ENCODE measurements at regions not wholly inside any gene's neighbourhood (a gene's known extent, or its start where the extent isn't known, plus 50 kb on each side); places are given as distances from the start of the nearest gene placed in this dataset.

GRCh38 chr21:27681038-27681437, 714.1 kb upstream of the ADAMTS5 start:
- H3K4me2 ChIP-seq (ENCODE audit: low read length), result no peak overlapping the region
- H3K4me3 ChIP-seq (ENCODE audit: low read length), result no peak overlapping the region
- H4K20me1 ChIP-seq (ENCODE audit: control insufficient read depth, insufficient read depth, low read depth, low read length), result no peaks in the 10 kb centered on the region
- H3K27ac ChIP-seq (ENCODE audit: low read depth, low read length), result no peak overlapping the region
- TF ChIP-seq EZH2phosphoT487 (IDR thresholded peaks at IDR 0.05; ENCODE audit: borderline replicate concordance, low read length), result no peak
- TF ChIP-seq, protein P1, sequence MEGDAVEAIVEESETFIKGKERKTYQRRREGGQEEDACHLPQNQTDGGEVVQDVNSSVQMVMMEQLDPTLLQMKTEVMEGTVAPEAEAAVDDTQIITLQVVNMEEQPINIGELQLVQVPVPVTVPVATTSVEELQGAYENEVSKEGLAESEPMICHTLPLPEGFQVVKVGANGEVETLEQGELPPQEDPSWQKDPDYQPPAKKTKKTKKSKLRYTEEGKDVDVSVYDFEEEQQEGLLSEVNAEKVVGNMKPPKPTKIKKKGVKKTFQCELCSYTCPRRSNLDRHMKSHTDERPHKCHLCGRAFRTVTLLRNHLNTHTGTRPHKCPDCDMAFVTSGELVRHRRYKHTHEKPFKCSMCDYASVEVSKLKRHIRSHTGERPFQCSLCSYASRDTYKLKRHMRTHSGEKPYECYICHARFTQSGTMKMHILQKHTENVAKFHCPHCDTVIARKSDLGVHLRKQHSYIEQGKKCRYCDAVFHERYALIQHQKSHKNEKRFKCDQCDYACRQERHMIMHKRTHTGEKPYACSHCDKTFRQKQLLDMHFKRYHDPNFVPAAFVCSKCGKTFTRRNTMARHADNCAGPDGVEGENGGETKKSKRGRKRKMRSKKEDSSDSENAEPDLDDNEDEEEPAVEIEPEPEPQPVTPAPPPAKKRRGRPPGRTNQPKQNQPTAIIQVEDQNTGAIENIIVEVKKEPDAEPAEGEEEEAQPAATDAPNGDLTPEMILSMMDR (IDR thresholded peaks at IDR 0.05; ENCODE audit: low read depth, low read length, poor library complexity, severe bottlenecking), result no peak
- H3K27me3 ChIP-seq (ENCODE audit: control insufficient read depth, low read length), result no peaks in the 10 kb centered on the region
- H3K9me3 ChIP-seq (ENCODE audit: control insufficient read depth, insufficient read depth, low read length), result peaks cover 3% of the 10 kb centered on the region; the same call in 1 of the 2 replicates
- H3K36me3 ChIP-seq (ENCODE audit: control insufficient read depth, low read length), result no peaks in the 10 kb centered on the region
- H3K4me1 ChIP-seq (ENCODE audit: control insufficient read depth, low read length), result no peaks in the 10 kb centered on the region
- no peaks in the 10 kb centered on the region for H3F3A ChIP-seq (ENCODE audit: control insufficient read depth, insufficient read depth)
- no peaks in the 10 kb centered on the region for H3K9me2 ChIP-seq (replicated peaks; ENCODE audit: control insufficient read depth, low read length)
- H3K79me2 ChIP-seq (ENCODE audit: control insufficient read depth, low read length), result no peaks in the 10 kb centered on the region

GRCh38 chr21:27680181-27680580, 713.3 kb upstream of the ADAMTS5 start:
- Histone ChIP-seq H3K9me2 (replicated peaks; ENCODE audit: control insufficient read depth, low read length) (no peaks in the 10 kb centered on the region), H3K27ac (ENCODE audit: low read depth, low read length) (no peak overlapping the region), H3K4me1 (ENCODE audit: control insufficient read depth, low read length) (no peaks in the 10 kb centered on the region), H3K79me2 (ENCODE audit: control insufficient read depth, low read length) (no peaks in the 10 kb centered on the region), H4K20me1 (ENCODE audit: control insufficient read depth, insufficient read depth, low read depth, low read length) (no peaks in the 10 kb centered on the region), H3F3A (ENCODE audit: control insufficient read depth, insufficient read depth) (no peaks in the 10 kb centered on the region), H3K36me3 (ENCODE audit: control insufficient read depth, low read length) (no peaks in the 10 kb centered on the region), H3K4me2 (ENCODE audit: low read length) (no peak overlapping the region), H3K27me3 (ENCODE audit: control insufficient read depth, low read length) (no peaks in the 10 kb centered on the region), H3K9me3 (ENCODE audit: control insufficient read depth, insufficient read depth, low read length) (peaks cover 3% of the 10 kb centered on the region; the same call in 1 of the 2 replicates), H3K4me3 (ENCODE audit: low read length) (no peak overlapping the region)
- TF ChIP-seq, protein P1 (IDR thresholded peaks at IDR 0.05; ENCODE audit: low read depth, low read length, poor library complexity, severe bottlenecking), result no peak
- TF ChIP-seq EZH2phosphoT487 (IDR thresholded peaks at IDR 0.05; ENCODE audit: borderline replicate concordance, low read length), result no peak

DNA sequence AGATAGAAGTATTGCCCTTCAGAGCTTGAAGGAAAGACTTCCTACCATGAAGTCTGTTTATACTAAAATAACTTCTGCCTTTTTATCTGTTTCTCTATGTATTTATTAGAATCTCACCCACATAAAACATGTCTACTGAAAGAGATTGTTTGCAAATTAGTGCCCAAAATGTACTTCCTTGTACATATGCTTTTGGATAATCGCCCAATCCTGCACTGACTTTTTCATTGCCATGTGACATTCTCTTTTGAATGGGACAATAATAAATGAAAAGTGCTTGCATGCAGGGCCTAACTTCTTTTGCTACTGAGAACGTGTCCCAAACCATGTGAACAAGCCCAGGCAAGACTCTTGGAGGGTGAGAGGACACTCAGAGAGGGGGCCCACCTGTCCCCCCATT, 711.6 kb upstream of the ADAMTS5 start:
- no peaks in the 10 kb centered on the region for H3F3A ChIP-seq (ENCODE audit: control insufficient read depth, insufficient read depth)
- TF ChIP-seq, protein P1 (IDR thresholded peaks at IDR 0.05; ENCODE audit: low read depth, low read length, poor library complexity, severe bottlenecking), result no peak
- no peak for TF ChIP-seq EZH2phosphoT487 (IDR thresholded peaks at IDR 0.05; ENCODE audit: borderline replicate concordance, low read length)

More for the DNA sequence above, 711.6 kb upstream of the ADAMTS5 start:
- Histone ChIP-seq H3K9me3 (ENCODE audit: control insufficient read depth, insufficient read depth, low read length) (peaks cover 3% of the 10 kb centered on the region; the same call in 1 of the 2 replicates), H3K4me1 (ENCODE audit: control insufficient read depth, low read length) (no peaks in the 10 kb centered on the region), H4K20me1 (ENCODE audit: control insufficient read depth, insufficient read depth, low read depth, low read length) (no peaks in the 10 kb centered on the region), H3K79me2 (ENCODE audit: control insufficient read depth, low read length) (no peaks in the 10 kb centered on the region), H3K27ac (ENCODE audit: low read depth, low read length) (no peak overlapping the region), H3K9me2 (replicated peaks; ENCODE audit: control insufficient read depth, low read length) (no peaks in the 10 kb centered on the region), H3K4me3 (ENCODE audit: low read length) (no peak overlapping the region), H3K27me3 (ENCODE audit: control insufficient read depth, low read length) (no peaks in the 10 kb centered on the region), H3K4me2 (ENCODE audit: low read length) (no peak overlapping the region), H3K36me3 (ENCODE audit: control insufficient read depth, low read length) (no peaks in the 10 kb centered on the region)
